Activated CD8-positive, alpha-beta memory T cell treated with anti-CD3 and anti-CD28 coated beads for 48 hours (primary cell): ENCODE measurements at regions not wholly inside any gene's neighbourhood (a gene's known extent, or its start where the extent isn't known, plus 50 kb on each side); places are given as distances from the start of the nearest gene placed in this dataset.
"Not testable (repeated sequence)": the region's sequence is repeated elsewhere in the genome, so short reads cannot be mapped to it uniquely, and the experiment has no call there.

Experiments
- DNase-seq, 3 experiments: peaks; one replicate each; pipeline ENCODE4 v3.0.0-alpha.2; 2020; ENCODE audit warnings: low read depth in 2 of 3, low spot score in 2 of 3

DNA sequence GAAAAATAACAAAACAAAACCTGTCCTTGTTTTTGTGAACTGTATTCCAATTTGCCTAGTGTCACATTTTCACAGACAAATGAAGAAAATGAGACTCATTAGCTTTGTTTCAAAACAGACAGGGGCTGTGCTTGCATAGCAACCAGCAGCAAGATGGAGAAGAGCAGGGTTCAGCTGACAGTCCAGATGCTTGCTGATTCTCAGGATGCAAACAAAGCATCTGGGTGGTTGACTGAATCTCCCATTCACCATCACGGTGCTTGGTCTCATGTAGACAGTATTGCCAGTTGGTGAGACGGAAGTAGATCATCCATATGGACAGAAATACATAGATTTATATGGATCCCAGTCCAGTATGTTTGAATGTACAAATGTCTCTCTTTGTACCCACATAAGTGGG lies 326.8 kb downstream of the CCDC85A start:
- no peak for DNase-seq

DNA sequence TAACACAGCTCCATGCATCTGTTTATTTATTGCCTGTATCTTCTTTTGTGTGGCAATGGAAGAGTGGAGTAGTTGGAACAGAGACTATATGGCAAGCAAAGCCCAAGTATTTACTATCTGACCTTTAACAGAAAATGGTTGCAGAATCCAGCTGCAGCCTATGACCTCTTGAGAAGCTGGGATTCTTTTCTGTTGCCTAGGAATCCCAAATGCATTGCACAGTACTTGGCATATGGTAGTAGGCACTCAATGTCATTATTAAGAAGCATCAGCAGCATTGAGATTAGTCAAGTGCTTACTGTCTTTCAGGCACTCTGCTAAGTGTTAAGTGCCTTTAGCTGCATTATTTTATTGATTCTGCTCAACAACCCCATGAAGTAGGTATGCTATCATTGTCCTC lies 331.6 kb downstream of the CCDC85A start:
- no peak for DNase-seq

DNA sequence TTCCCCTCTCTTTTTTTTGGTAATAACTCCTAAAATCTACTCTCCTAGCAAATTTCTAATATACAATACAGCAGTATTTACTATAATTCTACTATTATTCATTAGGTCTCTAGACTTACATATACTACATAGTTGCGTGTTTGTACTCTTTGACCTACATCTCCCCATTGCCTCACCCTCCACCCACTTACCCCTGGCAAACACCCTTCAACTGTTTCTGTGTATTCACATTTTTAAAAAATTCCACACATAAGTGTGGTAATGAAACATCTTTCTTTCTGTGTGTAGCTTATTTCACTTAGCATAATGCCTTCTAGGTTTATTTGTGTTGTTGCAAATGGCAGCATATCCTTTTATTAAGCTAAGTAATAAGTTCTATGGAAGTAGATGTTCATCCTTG lies 336.0 kb downstream of the CCDC85A start:
- no peak for DNase-seq

DNA sequence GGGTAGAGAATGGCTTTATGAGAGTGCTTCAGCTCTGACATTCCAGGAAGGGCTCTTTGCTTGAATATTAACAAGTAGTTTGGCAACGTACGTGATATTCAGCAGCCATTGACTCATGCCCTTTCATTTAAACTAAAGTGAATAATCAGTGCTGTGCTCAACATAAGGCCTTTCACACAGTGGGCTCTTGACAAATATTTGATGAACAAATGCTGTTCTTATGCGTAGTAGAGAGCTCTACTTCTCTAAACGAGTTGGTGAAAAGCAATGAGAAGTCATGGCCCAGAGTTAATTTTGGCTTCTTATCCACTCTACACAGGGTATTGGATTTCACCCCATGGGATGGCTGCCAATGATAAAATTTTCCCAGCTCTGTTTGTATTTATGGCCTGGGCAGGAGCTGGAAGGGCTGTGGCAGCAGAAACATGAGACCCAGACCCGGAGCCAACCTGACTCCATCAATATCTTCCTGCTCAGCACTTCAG lies 338.9 kb downstream of the CCDC85A start:
- no peak for DNase-seq

DNA sequence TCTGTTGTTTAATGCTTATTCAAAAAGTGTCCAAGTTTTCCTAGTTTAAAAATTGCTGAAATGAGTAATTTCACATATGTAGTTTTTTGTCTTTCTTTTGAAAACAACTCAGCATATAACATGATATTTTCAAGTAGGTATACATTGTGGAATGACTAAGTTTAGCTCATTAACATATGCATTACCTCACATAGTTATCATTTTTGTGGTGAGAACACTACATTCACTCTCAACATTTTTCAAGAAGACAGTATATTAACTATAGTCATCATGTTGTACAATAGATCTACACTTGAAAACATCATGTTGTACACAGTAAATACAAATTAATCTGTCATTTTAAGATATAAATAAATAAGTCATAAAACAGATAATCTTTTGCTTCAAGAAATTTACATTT lies 340.0 kb downstream of the CCDC85A start:
- no peak for DNase-seq

DNA sequence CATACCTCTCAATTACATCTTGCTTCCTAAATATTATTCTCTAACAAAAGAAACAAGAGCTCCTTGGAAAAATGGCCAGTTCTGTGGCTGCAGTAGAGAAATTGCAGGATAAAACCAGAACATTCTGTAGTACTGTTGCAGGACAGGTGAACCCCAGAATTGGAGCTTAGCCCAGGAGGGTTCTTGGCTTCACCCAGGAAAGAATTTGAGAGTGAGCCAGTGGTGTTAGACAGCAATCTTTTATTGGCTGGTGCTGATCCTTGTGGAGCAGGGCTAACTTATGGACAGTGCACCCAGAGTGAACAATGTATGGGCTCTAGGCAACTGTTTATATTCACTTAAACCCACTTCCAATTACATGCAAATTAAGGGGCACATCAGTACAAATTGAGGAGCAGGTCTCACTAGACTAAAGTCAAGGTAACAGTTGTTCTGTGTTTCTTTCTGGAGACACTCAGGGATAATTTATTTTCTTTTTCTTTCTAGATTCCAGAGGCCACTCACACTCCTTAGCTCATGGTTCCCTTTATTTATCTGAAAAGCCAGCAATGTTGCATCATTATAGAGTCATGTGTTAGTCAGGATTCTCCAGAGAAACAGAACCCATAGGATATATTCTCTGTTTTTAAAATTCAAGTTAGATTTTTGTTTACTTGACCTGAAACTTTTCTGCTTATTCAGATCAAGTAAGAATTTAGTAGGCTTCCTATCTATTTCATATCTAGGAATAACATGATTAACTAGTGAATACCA lies 348.1 kb downstream of the CCDC85A start:
- DNase-seq, result no peak

DNA sequence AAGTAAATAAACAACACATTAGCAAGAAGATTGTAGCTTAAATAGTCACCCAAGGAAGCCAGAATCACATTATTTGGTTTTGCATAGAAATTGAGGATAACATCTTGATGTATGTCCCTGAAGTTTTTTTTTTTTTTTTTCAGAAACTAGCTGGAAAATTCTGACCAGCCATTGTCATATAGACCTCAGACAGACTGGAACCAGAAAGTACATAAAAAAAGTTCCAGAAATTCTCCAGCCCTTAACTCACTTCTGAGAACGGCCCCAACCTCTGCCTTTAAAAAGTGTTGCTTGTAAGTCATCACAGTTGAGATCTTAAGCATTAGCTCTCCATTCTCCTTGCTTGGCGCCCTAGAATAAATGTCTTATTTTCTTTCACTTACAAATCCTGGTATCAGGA lies 350.5 kb downstream of the CCDC85A start:
- no peak for DNase-seq

DNA sequence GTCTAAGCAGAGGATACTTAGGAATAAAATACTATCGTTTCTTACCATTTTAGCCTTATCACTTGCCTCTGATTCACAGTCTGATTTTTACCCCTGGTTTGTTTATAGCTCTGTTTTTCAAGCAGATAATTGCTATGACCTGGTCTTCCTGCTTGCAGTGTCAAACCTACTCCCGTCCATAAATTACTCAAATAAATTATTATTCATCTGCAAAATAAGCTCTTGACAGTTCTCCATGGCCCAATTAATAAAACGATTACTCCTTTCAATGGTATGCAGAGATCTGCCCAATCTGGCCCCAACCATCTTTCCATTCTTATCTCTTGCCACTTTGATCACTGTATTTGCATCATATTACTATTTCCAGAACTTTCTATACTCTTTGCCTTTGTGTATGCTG lies 354.0 kb downstream of the CCDC85A start:
- no peak for DNase-seq

DNA sequence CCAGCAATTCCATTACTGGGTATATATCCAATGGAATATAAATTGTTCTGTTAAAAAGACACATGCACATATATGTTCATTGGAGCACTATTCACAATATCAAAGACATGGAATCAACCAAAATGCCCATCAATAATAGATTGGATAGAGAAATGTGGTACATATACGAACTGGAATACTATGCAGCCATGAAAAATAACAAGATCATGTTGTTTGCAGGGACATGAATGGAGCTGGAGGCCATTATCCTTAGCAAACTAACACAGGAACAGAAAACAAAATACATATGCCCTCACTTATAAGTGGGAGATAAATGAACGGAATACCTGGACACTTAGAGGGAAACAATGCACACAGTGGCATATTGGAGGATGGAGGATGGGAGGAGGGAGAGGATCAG lies 355.8 kb downstream of the CCDC85A start:
- no peak for DNase-seq

DNA sequence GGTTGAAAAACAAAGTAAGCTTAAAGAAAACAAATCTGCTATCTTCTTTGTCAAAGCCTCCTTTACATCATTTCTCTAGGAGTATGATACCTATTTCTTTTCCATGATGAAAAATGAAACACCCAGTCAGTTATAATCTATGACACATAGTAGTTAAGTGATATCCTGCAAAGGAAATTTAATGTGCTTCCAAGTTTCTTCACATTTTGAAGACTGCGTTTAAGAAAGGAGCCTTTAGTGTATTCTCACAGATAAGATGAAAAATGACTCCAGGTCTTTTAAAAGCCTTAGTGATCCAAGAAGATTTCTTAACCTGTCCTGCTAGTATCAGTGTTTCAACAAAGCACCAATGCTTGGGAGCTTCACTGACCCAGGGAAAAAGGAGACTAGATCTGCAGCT lies 356.7 kb downstream of the CCDC85A start:
- no peak for DNase-seq

DNA sequence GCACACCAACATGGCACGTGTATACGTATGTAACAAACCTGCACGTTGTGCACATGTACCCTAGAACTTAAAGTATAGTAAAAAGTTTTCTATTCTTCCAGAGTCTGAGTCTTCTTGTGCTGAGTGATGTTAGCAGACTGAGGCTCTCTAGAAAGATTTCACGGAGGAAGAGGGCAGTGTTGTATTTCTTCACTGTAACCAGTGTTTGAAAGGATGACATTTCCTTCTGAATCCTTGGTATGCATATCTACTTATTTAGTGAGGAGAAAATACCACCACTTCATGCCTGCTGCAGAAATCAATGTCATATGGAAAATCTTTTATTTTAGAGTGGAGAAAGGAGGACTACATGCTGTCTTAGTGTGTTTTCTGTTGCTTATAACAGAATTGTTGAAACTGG lies 357.1 kb downstream of the CCDC85A start:
- no peak for DNase-seq

DNA sequence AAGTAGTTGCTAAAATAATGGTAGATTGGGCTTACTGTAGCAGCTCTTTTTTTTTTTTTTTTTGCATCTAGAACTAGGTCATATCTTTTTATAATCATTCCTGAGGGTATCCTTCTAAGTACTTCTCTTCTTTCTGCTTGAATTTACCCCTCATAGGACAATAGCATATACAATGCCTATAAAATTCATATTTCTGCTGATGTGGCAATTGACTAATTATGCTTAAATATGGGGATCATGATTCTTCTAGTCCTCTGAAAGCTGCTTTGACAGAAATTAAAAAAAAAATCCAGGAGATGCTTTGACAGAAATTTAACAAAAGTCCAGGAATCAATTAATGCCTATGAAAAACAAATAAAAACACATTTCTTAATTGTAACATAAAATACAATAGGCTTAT lies 358.4 kb downstream of the CCDC85A start:
- no peak for DNase-seq

DNA sequence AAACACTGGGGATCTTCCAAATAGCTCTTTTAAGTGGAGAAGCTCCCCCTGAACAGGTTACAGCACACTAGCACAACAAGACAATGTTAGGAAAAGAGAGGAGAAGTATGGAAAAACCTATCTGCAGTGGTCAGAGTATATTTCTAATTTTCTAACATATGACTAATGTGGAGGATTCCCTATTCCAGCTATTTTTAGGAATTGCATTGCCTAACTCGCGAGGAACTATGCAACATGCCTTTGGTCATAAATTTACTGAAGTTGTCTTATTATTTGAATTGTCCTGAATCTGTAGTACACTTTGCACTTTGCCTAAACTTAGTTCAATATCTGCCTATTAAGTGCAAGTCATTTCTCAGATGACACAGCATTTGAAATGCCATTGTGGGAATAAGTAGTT lies 381.4 kb downstream of the CCDC85A start:
- no peak for DNase-seq

DNA sequence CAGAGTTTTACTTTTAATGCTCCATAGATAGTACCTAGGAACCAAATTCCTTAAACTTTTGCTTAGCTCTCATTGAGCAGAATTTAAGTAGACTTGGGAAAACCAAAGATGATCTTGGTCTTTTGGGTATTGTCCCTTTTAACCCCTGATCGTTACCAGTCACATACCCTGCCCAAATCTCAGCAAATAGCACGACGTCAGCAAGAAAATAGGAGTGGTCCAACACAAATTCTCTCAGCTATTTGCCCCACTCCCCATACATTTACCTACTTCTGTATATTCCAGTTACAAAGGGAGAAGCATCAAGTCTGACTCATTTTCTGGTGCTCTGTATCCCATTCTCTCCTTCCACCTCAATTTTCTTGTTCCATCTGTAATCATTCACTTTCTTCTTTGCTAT lies 387.3 kb downstream of the CCDC85A start:
- DNase-seq, result no peak

DNA sequence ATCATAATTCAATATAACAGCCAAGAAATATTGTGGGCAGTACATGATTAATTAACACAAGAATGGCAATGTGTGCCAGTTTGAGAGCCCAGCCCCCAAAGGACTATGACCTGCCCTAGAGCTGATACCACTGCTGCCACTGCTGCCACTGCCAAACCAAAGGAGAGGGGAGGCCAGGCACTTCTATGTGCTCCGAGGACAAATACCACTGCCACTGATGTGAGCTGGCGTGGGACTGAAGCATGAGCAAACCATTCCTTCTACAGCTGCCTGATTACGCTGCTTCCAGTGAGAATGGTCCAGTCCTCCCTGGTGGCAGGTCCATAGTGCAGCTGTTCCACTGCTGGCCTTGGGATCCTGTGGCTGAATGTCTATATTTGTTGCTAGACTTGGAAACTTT lies 392.2 kb downstream of the CCDC85A start:
- no peak for DNase-seq

DNA sequence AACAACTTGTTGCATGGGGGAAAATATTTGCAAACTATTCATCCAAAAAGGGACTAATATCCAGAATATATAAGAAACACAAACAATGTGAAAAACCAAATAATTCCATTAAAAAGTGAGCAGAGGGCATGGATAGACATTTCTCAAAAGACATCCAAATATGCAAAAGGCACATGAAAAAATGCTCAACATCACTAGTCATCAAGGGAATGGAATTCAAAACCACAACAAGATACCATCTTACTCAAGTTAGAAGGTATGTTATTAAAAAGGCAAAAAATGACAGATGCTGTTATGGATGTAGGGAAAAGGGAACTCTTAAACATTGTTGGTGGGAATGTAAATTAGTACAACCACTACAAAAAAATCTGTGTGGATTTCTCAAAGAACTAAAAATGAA lies 396.5 kb downstream of the CCDC85A start:
- DNase-seq, result no peak

DNA sequence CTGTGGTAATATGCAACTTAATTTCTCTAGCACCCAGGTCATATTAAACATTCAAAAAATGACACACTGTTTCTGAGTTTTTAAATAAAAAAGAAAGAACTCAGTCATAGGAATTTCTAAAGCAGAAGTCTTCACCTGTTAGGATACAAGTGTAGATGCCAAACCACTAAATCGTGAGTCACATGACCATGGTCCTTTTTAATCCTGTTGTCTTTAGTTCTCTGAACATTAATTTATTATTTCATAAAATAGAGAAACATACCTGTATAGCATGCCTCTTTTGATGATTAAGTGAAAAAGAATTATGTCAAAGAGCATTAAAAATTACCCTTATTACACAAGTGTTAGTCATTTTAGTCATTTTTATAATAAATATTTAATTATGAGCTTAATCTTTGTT lies 398.8 kb downstream of the CCDC85A start:
- no peak for DNase-seq

DNA sequence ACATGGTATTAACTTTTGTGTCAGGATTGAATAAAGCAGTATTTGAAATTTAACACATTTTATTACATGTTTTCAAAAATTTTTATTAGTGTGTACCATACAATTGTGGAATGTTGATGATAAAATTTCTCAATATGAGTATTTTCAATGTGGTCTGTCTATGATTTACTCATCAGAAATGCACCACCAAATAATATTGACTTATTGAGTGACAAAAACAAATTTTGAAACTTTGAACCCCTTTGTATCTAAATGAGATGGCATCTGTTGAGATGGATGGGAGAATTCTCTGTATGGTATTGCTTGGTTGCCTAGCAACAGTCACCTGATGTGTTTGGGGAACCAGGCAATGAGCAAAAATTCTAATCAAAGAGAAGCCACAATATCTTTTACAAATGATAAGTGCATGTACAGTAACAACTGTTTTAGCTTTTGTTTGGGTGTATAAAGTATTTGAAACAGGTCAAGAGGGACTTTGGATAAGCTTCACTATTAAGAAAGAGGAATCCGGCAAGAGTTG lies 400.1 kb downstream of the CCDC85A start:
- DNase-seq, result no peak

DNA sequence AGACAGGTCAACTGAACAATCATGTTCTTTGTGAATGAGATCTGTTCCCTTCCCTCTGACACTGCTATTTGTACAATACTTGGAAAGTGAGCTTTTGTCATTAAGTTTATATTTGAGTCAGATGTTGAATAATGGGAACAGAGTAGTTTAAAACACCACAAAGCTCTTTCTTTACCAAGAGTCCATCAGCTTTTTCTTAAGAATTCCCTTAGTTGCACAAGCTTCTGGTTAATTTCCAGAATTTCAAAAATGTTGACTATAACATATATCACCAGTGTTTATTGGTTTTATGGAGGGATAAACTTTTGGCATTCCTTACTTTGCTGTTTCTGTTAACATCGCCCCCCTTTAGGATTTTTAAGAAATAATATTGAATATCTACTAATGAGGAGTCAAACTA lies 403.7 kb downstream of the CCDC85A start:
- DNase-seq, result no peak

DNA sequence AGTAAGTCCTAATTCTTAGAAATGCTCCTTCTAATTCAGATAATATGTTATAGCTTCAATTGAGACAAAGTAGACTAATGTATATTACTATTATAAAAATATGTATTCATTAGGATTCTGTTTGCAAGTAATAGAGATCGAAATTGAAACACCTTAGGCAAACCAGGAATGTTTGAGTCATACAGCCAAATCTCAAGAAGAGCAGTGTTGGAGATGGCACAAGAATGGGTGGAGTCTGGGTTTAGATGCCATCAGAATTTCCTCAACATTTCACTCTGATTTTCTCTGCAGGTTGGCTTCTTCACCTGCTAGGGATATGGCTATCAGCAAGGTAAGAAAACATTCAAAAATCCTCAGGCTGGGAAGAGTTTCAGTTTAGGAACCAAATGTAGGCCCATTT lies 405.4 kb downstream of the CCDC85A start:
- DNase-seq, result no peak

DNA sequence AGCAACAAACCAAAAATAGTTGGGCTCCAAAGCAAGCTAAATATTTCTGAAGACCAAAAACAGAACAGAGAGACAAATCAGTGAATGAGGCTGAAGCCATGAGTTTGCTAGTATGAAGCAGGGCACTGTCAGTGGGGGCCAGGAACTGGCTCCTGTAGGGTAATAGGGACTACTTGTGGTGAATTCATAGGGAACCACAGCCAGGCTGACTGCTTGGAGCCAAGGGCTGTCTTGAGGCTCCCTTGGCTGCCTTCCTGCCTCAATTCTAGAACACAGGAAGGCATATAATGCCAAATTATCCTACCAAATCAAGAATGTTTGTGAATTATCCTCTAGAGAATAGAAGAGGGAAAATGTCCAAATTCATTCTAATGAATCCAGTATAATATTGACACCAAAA lies 406.0 kb downstream of the CCDC85A start:
- no peak for DNase-seq

DNA sequence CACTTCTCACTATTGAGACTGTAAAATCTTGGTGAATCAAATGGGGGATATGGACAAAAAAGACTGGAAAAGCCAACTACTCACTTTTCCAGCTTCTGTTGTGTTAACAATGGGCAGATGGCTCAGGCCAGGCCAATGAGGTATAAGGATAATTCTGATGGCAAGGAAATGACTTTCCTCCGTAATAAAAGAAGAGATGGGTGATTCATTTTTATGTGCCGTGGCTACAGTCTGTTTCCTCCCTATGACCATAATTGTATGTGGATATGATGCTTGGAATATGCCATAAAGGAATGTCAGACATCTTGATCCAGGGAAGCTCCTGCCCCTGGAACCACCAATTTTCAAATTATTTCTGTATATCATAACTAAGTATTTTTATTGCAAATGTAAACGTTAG lies 406.8 kb downstream of the CCDC85A start:
- DNase-seq, result no peak

DNA sequence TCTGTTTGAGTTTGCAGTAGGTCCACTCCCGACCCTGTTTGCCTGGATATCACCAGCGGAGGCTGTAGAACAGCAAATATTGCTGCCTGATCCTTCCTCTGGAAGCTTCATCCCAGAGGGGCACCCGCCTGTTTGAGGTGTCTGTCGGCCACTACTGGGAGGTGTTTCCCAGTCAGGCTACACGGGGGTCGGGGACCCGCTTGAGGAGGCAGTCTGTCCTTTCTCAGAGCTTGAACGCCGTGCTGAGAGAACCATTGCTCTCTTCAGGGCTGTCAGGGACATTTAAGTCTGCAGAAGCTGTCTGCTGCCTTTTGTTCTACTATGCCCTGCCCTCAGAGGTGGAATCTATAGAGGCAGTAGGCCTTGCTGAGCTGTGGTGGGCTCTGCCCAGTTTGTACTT lies 422.3 kb downstream of the CCDC85A start:
- not testable (repeated sequence) for DNase-seq
